GOT3 (cell line): ENCODE measurements at regions not wholly inside any gene's neighbourhood (a gene's known extent, or its start where the extent isn't known, plus 50 kb on each side); places are given as distances from the start of the nearest gene placed in this dataset.
"Not testable (repeated sequence)": the region's sequence is repeated elsewhere in the genome, so short reads cannot be mapped to it uniquely, and the experiment has no call there.

Experiments used
- DNase-seq: peaks from one replicate; lab custom pipeline; 2025; ENCODE audit warnings: mixed read lengths; lab: John Stamatoyannopoulos, UW

DNA sequence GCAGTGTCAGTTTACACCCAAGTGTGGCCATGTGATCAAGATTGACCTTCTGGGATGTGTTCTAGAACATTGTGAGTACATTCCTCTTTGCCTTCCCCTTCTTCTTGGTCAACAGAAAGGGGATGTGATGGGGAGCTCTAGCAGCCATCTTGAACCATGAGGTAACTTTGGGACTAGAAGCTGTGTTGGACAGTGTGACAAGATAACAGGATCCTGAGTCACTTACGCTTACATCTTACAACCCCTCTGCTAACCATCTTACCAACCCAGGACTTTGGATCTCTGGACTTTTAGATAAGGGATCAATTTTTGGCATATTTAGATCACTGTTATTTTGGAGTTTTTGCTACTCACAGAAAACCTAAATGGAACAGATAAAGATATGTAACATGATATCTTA, 625.6 kb downstream of the BCOR start:
- no peak for DNase-seq

DNA sequence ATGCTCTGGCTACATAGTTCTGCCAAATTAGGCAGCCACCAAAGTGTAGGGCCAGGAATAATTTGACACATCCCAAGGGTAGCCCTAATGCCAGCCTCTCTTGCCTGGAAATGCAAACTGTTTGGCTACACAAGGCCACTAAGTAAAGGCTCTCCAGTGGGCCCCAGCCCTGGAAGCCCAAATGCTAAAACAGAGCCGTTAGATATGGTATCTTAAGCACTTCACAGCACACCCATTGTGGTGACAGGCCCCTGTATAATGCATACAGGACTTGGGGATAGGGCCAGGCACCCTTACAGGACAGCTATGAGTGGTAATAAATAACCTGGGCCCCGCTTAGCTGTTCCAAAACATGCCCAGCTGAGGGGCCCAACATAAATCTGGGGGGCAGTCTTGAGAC, 623.9 kb downstream of the BCOR start:
- no peak for DNase-seq

DNA sequence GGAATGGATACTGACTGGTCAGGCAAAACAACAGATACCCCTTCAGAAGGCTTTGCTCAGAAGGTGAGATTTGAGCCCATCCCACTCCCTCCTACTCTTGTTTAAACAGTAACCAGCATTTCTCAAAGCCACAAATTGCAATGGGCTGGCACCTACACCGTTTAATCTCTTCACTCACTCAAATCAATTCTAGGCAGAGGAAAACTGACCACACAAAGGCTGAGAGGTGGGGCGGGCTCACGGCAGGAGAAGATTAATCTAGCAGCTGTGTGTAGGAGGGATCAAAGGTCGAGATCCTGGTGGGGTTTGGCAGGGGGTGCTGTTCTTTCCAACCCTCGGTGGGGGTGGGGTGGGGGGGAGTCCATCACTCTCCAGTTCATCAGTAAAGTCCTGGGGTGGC, 622.4 kb downstream of the BCOR start:
- no peak for DNase-seq

DNA sequence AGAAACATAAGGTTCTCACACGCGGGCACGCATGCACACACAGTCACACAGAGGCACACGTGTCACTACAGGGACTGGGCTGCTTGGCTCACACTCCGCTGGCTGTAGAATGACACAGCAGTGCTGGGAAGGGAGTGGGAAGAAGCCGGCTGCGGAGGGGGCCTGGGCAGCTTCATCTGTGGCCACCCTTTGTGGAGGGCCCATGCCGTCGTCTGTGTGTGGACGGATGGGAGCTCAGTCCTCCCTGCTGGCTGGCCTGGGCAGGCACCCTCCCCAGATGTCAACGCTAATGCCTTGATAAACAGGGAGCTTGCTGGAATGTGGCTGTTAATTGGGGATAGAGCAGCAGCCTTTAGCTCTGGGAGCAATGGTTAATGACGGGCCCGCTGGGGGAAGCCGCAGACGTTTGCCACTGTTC, 621.1 kb downstream of the BCOR start:
- no peak for DNase-seq

DNA sequence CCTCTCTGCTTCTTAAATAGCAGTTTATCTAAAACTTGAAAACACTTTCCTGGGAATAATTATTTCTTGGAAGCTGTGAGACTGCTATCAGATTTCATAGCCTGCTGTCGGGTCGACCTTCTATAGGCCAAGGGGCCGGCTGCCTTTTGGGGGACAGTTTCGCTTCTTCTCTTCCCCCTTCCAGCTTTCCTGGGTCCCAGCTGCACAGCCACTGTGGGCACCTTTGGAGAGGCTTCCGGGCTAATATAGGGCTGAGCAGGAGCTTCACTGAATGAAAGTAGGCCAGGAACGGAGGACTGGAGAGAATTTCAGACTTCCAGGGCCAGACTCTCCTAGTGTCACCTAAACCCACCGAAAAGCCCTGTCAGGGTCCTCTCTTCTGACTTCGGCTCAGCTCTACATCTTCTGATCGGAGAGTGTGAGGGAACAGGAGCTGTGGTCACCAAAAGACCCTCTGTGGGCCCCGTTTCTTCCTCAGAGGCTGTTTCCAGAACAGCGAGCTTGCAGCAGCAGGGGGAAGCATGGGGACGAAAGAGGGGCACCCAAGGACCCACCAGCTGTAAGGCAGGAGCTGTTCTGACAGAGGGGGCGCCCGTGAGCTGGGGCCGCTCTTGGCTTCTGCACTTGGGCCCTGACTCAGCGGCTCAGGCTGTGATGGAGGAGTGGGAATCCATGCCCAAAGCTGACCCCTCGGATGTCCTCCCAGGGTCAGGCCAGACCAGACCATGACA, 620.6 kb downstream of the BCOR start:
- DNase-seq: no peak

DNA sequence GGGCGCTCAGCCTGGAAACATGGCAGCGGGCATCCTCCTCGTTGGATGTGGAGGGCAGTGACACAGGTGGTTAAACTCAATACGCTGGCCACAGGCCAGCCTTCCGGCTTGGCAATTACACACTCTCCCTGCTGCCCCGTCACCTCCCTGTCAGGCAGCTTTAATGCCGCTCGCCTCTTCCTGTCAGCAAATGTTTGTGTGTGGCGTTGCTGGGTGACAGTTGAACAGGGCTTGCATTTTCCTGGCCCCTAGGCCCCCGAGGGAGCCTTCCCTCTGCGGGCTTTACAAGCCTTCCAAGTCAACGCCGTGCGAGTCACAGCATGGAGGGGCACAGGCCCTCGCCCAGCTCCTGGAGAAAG, 620.0 kb downstream of the BCOR start:
- DNase-seq: no peak

DNA sequence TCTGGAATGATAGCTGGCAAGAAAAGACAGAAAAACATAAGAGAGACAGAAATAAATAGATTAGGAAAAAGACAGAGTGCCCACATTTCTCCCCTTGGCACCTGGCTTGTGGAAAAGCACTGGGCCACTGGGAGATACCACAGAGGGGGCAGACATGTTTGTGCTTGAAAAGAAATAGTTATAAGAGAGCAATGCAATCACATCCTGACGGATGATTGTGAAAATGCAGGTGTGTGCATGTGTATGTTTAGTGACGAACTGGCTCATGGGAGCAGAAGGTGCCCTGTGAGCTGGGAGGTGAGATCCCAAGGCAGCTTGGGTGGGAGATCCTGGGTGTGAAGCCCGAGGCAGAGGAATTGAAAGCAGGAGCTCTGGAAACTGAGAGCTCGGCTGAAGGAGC, 617.9 kb downstream of the BCOR start:
- no peak for DNase-seq

DNA sequence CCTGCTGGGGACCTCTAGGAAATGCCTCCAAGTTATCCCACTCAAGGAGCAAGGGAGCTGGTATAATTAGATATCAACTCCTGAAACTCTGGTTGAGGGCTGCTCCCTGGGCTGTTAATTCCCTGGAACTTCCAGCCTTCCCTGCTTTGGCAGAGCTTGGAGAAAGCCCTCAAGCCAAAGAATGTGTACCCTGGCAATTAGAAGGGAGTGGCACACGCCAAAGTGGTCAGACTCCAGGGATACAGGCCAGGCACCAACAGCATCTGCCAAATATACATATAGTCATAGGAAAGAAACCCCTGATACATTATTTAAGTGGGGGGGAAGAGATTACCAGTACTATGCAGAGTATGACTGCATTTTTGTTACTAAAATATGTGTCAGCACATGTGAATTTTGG, 616.8 kb downstream of the BCOR start:
- DNase-seq: no peak

DNA sequence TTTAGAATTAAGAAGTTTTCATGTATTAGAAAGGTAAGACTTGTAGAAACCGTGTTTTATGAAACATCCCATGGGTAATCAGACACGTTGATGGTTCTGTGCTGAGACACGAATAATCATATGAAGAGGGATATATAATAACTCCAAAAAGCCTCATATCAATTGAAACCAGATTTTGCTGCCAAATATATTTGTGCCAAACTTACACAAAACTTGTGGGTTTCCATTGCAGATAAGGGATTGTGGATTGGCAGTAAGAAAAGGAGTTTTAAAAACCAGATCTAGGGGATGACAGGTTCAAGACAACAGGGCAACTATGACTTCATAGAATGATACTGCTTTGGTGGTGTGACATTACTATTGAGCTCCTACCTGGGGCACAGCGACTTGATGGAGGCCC, 616.1 kb downstream of the BCOR start:
- no peak for DNase-seq

DNA sequence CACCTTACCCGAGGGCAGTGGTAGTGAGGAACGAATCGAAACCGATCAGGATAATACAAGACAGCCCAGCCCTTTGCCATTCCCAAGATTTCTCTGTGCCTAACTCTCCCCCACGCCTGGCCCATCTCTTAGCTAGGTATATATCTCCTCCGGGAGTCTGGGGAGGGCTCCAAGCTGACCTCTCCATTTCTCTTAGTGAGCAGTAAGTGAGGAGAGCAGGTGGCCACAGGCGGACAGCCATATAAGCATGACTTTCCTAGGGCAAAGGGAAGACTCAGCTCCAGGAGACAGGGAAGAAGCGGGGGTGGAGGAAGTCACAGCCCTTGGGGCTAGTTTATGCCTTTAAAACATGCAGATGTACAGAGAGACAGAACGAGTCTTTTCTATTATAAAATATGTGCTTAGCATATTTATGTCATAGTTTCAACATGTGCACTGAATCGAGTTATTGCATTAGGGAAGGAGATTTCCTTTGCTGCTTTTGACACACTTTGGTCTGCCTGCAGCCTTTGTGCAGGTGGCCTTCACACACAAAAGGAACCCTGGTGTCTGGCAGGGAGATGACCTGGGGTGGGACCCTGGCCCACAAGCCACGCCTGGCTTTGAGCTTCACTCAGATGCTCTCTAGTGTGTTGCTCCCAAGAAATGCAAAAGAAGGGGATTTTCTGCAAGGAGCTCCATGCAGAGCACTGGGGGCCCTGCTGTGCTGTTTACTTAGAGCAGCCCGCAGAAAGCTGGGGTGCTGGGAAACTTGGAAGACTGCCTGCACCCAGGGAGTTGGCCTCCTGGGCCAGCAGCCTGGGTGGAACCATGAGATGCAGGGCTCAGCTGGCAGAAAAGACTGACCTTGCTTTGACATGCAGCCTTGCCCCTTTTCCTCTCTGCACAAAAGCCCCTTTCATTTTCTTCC, 613.3 kb downstream of the BCOR start:
- no peak for DNase-seq

DNA sequence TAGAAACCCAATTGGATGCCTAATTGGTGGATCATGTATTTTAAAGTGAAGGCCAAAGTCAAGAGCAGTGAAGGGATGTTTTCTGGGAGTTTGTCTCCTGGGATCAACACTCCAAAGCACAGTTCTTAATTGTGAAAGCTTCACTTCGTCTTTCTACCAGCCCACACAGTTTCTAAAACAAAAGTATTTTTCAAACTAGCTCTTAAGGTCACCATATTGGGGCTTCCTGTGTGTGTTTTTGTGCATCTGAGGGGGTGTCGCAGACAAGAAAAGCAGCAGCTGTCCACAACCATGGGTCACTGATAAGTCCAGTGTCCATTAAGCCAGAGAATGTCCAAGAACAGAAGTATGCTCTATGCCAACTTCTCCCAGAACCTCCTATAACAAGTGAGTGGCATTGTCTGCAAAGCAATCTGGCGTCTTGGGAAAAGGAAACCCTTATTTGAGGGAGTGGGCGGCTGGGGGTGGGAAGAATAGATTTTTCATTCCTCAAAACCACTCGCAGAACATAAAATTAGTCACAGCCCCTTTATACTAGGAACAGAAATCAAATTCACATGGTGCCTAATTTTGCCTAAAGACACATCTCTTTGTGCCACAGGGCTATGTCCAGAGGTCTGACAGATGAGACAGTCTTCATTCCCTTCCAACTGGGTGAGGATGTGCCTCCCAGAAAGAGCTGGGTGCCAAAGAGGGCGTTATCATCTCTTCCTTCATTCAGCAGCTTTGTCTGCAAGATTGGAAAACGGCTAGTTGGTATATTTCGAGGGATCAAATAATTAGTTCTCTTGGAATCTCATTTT, 610.4 kb downstream of the BCOR start:
- DNase-seq: no peak

DNA sequence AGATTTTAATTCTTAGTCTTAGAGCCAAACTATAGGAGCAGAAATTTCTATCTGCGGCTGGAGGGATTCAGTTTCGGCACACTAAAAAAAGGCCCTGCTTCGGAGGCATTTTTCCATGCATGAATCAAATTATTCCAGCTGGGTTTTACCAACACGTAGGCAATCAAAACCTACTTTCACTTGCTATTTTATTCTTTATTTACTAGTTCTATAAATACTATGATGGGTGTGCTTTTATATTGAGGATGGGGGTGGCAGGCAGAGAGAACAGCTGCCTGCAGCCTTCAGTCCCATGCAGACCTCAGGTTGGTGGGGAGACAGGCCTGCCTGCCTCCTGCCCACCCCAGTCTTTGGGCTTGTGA, 609.8 kb downstream of the BCOR start:
- no peak for DNase-seq

DNA sequence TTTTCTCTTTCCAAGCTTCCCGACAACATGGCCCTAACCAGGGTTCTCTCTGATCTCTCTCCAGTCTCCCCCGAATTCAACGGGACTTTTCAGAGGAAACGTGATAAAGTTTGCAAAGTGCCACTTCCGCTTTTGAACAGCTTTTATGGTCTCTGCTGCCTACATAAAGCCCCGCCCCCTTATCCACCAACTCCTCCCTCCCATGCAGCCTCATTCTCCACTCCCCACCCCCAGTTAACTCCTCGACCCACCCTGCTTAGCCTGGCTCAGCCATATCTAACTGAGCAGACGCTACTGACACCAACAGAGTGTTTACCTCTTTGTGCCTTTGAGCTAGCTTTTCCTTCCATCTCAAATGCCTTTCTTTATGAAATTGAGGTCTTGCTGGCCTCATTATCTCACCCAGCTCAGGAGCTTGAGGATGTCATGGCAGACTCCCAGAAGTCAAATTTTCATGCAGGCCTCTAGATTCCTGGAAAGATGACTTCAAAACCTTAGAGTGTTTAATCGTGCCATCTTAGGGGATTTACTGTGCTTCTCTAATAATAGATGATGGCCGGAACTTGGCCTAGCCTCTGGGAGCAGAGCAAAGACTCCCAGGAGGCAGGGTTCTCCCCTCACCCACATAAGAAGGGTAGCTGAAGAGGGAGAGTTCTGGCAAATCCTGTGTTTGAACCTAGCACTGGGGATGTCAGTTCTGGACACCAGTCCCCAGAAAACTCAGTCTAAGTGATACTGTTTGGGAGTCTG, 606.0 kb downstream of the BCOR start:
- DNase-seq: no peak

DNA sequence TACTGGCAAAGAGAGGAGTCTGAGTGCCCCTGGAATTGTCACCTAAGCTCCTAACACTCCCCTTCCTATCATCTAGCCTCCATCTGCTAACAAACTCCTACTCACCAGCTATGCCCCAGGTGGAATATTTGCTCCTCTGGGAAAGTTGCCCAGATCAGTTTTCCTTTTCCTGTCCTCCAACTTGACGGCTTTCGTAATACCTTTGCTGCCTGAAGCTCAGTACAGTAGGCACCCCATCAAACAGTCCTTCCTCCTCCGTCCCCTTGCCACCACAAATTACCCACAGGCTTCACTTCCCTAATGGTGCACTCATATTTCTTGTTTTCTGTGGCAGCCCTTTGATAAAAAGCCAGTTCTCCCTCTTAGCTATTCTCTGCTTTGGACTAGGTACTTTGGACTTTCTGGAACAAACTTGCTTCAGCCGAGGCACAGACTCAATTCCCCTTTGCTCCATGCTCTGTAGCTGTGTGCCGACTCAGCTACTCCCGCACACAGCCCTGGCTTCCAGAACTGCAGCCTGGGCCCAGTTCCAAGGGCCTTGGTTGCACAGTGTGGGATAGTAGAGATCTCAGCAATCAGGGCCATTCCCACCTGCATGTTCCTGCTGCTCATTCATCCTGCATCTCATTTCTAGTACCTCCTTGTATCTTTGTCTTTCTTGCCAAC, 605.1 kb downstream of the BCOR start:
- DNase-seq: no peak

DNA sequence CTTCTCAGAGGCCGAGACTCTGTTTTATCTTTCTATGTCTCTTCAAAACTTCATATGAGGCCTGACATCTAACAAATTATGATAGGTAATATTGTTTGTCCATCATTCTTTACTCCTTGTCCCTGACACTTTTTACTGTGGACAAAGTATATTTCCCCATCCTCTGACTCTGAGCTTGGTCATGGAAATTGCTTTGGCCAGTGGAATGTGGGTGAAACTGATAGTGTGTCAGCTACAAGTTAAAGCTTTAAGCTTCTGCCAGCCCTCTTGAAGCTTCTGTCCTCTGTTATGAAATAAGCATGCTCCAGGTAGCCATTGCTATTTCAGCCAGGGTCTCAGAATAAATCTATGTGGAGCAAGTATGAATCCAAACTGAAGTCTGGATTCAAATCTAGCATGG, 604.6 kb downstream of the BCOR start:
- DNase-seq: no peak

DNA sequence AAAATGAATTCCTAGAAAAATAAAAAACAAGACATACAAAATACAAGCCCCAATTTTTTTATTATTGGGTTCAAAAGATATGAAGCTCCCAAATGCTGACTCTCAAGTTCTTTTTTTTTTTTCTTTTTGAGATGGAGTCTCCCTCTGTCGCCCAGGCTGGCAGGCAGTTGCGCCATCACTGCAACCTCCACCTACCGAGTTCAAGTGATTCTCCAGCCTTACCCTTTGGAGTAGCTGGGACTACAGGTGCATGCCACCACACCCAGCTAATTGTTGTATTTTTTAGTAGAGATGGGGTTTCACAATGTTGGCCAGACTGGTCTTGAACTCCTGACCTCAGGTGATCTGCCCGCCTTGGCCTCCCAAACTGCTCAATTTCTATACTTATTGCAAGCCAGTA, 600.6 kb downstream of the BCOR start:
- not testable (repeated sequence) for DNase-seq

DNA sequence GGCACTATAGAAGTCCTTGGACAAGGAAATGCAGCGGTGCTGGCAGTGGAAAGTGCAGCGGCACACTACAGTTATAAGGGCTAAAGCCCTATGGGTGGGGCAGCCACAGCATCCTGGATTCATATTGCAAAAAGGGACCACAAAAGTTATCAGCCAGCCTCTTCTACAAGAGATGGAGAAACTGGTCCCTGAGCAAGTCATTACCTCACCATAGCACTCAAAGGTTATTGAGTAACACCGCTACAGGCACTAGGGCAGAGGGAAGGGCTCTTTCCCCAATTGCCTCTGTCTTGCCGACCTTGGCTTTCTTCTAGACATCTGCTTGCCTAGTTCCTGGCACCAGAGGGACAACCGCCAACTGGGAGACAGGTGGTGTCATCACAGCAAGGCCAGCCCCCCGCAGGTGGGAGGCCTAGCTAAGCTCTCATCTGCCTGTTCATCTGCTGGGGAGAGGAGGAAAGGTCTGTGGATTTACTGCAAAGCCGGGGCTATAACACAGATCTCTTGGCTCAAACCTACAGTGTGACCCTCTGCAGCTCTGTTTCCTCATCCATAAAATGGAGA, 600.0 kb downstream of the BCOR start:
- no peak for DNase-seq

DNA sequence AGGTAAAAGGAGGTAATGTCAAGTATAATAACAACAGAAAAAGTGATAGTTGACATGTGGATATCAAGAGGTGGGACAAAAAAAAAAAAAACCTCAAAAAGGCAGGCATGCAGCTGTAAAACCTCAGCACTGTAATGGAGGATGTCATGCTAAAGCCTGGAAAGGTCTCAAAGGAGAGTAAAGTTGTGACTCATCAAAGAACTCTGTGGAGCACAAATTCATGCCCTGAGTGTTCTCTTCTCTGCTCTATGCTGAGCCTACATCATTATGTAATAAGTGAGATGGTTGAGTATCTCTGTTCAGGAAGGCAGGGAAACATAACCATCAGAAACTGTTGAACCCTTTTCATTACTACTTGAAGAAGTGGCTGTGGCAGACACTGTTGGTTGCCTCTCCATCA, 597.8 kb downstream of the BCOR start:
- no peak for DNase-seq

DNA sequence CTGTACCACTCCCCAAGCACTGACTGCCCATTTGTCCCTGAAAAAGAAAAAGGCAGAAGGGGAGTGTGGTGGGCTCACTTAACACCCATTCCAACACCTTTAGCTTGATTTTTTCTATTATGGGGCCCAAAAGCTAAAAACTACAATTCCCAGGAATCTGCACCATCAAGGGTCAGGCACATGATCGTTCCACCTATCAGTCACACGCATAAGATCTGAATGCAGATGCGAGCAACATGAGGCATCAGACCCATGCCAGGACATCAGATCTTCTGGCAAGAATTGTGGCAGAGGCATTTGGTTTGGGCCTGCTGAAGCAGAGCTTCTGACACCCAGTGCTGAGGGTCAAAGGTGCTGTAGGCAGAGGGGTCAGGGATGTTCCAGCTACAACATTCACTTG, 595.9 kb downstream of the BCOR start:
- no peak for DNase-seq

DNA sequence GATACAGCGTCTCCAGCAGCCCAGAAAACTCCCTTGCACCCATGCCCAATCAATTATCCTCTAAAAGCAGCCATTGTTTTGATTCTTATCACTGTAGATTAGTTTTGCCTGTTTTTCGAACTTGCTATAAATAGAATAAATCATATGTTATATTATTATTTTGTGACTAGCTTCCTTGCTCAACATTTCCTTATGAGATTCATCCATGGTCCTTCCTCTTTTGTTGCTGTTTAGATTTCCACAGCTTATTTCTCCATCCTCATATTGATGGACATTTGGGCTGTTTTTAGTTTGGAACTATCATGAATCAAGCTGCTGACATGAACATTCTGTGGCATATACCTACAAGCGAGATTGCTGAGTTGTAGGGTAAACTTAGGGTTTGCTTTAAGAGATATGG, 595.3 kb downstream of the BCOR start:
- no peak for DNase-seq

DNA sequence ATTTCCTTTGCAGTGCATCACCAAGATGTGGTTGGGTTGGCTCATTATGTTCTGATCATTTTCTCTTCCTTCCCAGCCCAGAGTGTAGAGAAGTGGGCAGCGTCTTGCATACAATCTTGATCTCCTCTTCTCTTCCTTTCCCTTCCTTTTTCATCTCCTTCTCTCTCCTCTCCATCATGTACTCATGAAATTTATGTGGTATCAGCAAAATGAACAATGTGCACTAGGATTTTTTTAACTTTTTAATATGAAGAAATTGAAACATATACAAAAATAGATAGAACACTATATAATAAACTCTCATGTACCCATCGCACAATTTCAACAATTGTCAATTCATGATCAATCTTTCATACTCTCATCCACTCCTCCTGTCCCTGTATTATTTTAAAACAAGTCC, 593.5 kb downstream of the BCOR start:
- DNase-seq: no peak
